HepG2 (cell line): ENCODE measurements at regions not wholly inside any gene's neighbourhood (a gene's known extent, or its start where the extent isn't known, plus 50 kb on each side); places are given as distances from the start of the nearest gene placed in this dataset.
A peak's percentile ranks its signal among the peaks of the same experiment; 100 is the strongest.
"Not testable (repeated sequence)": the region's sequence is repeated elsewhere in the genome, so short reads cannot be mapped to it uniquely, and the experiment has no call there.

Experiments used
- ATAC-seq: fragments of 200-7000 bp; cut with Tn5 transposase; 3 replicates; pipeline ENCODE4 v1.9.1; 2020; ENCODE audit warnings: mild to moderate bottlenecking, moderate library complexity
- BruUV-seq: library from RNA; stranded (reverse); fragments of 400-500 nt; replicated peaks from 2 replicates; lab custom pipeline; 2021; lab: Mats Ljungman, UMichigan
- CTCF ChIA-PET: fragments of 300-600 bp; formaldehyde crosslinking; extraction: SDS; loops from one replicate; lab custom pipeline; 2021; ENCODE audit warnings: low total read pairs, inconsistent platforms, low intra/inter-chr PET ratio; lab: Yijun Ruan, JAX
- POLR2A ChIA-PET: fragments of 350-600 bp; sonication (Branson Sonifier 250); formaldehyde crosslinking; loops from one replicate; lab custom pipeline; 2020; ENCODE audit warnings: antibody characterized with exemption, inconsistent platforms; lab: Yijun Ruan, JAX
- DNase-seq: peaks from one replicate; pipeline ENCODE4 v3.0.0-alpha.2; 2015; ENCODE audit warnings: low spot score
- FAIRE-seq: peaks from 3 replicates; lab custom pipeline; 2011; peaks lifted over from hg19 to GRCh38; lab: Jason Lieb, UNC
- H2AFZ ChIP-seq: one replicate; pipeline ENCODE4 v1.6.1; 2011; ENCODE audit warnings: low read length, inconsistent platforms
- H3K27ac ChIP-seq: fragments of 300-600 bp; 3 replicates; pipeline ENCODE4 v1.8.0; 2011; ENCODE audit warnings: mixed run types, mild to moderate bottlenecking, mixed read lengths, low read length, inconsistent platforms; ENCODE audit not compliant: insufficient read depth; ENCODE audit errors: extremely low read length
- H3K27me3 ChIP-seq, 2 experiments: fragments of 200-600 bp in 1 of 2; 2 replicates in 1 of 2; 3 replicates in 1 of 2; pipeline versions ENCODE4 v1.6.0 to v1.8.0; 2011; ENCODE audit warnings: low read length in 2 of 2, mild to moderate bottlenecking in 2 of 2, moderate library complexity in 2 of 2, inconsistent platforms in 1 of 2; ENCODE audit not compliant: insufficient read depth in 2 of 2, control insufficient read depth in 1 of 2
- H3K36me3 ChIP-seq, 2 experiments: fragments of 200-600 bp in 1 of 2; replicated peaks in 1 of 2; 2 replicates in 1 of 2; 3 replicates in 1 of 2; pipeline versions ENCODE4 v1.5.1 to v1.8.0; 2011; ENCODE audit warnings: low read length in 2 of 2, inconsistent platforms in 1 of 2; ENCODE audit not compliant: insufficient read depth in 2 of 2, control insufficient read depth in 1 of 2
- H3K4me1 ChIP-seq: 2 replicates; pipeline ENCODE4 v1.5.1; 2012; ENCODE audit warnings: low read length, inconsistent platforms; ENCODE audit not compliant: insufficient read depth
- H3K4me2 ChIP-seq: 2 replicates; pipeline ENCODE4 v1.6.0; 2011; ENCODE audit warnings: low read depth, low read length, inconsistent platforms
- H3K4me3 ChIP-seq, 3 experiments: fragments of 200-600 bp in 1 of 3; sonication (generic), shearing (Covaris generic) in 1 of 3; replicated peaks in 1 of 3; 2 replicates each; pipeline ENCODE4 v1.5.1; 2011 to 2016; ENCODE audit warnings: low read length in 3 of 3, inconsistent platforms in 2 of 3, low read depth in 2 of 3, mild to moderate bottlenecking in 2 of 3, control low read depth in 1 of 3, mixed read lengths in 1 of 3; ENCODE audit not compliant: insufficient read depth in 1 of 3
- H3K79me2 ChIP-seq: one replicate; pipeline ENCODE4 v1.6.1; 2011; ENCODE audit warnings: low read length, inconsistent platforms; ENCODE audit not compliant: insufficient read depth
- H3K9ac ChIP-seq: 2 replicates; pipeline ENCODE4 v1.6.0; 2011; ENCODE audit warnings: mild to moderate bottlenecking, low read depth, low read length, inconsistent platforms; ENCODE audit not compliant: insufficient read depth
- H3K9me3 ChIP-seq: 2 replicates; pipeline ENCODE4 v1.5.1; 2012; ENCODE audit warnings: mild to moderate bottlenecking, low read length
- H4K20me1 ChIP-seq: 2 replicates; pipeline ENCODE4 v1.6.0; 2011; ENCODE audit warnings: inconsistent platforms, mild to moderate bottlenecking, low read length, moderate library complexity; ENCODE audit not compliant: insufficient read depth
- BRD4 ChIP-seq: sonication (generic); formaldehyde crosslinking; IDR thresholded peaks from 2 replicates; pipeline ENCODE4 v1.4.0; 2020; ENCODE audit warnings: missing genetic modification reagents
- PITX1 ChIP-seq: sonication (generic); formaldehyde crosslinking; IDR thresholded peaks from 2 replicates; pipeline ENCODE4 v1.5.1; 2020; ENCODE audit warnings: mild to moderate bottlenecking, missing genetic modification reagents
- ZNF432 ChIP-seq: sonication (generic); formaldehyde crosslinking; IDR thresholded peaks from 2 replicates; pipeline ENCODE4 v1.5.0; 2020; ENCODE audit warnings: missing genetic modification reagents, mild to moderate bottlenecking, borderline replicate concordance
- ZNF550 ChIP-seq: sonication (generic); formaldehyde crosslinking; IDR thresholded peaks from 2 replicates; pipeline ENCODE4 v1.4.0; 2020; ENCODE audit warnings: mild to moderate bottlenecking, missing genetic modification reagents, borderline replicate concordance
- WGBS: methylation state at CpG from one replicate; pipeline ENCODE4 v1.1.6; 2017; ENCODE audit warnings: low lambda C conversion rate; 5-methylcytosine and 5-hydroxymethylcytosine counted together
- in situ Hi-C: cut with HindIII; loops from 2 replicates; pipeline ENCODE4 v1.10.0; 2017; ENCODE audit warnings: low pct_unique_long_range_greater_than_20kb; ENCODE audit not compliant: extremely low pct_ligation_motif_present
- intact Hi-C: fragments of 100-400 bp; cut with micrococcal nuclease; formaldehyde crosslinking; loops from one replicate; pipeline ENCODE4 v1.10.0; 2022; ENCODE audit not compliant: unreplicated experiment
- TF ChIP-seq, protein P1 (sequence below): sonication (generic); formaldehyde crosslinking; IDR thresholded peaks from 2 replicates; pipeline ENCODE4 v1.5.0; 2020; ENCODE audit warnings: mild to moderate bottlenecking, missing genetic modification reagents

DNA sequence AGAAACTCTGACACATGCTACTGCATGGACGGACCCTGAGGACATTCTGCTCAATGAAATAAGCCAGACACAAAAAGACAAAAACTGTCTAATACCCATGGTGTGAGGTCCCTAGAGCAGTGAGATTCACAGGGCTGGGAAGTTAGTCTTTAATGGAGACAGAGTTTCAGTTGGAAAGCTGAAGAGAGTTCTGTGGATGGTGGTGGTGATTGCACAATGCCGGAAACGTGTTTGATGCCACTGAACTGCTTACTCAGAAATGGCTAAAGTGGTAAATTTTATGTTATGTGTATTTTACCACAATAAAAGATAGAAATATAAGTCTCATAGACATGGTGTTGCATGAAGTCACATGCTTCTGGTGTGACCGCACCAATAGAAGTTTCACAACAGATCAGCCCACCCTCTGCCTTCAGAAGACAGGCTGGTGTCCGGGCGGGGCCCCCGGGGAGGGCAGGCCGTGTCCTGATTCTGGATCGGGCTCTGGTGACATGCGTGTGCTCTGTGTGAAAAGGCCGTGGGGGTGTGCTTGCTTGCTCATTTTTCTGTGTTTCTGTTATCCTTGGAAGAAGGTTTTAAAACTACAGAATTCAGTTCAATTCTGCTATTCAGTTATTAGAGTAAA is 108.5 kb upstream of the ZNF469 start:
- ATAC-seq, H3K4me1 ChIP-seq, in situ Hi-C loops, CTCF ChIA-PET, DNase-seq, H3K79me2 ChIP-seq, H3K27ac ChIP-seq, H2AFZ ChIP-seq, H3K9me3 ChIP-seq, H3K4me3 ChIP-seq, H4K20me1 ChIP-seq, BruUV-seq, H3K4me2 ChIP-seq, POLR2A ChIA-PET, H3K36me3 ChIP-seq, intact Hi-C loops, H3K9ac ChIP-seq: not testable (repeated sequence)
- peak; percentile 67 for FAIRE-seq
- peaks cover 0 to 13% of the 10 kb centered on the region in 2 experiments; a peak in 2 of 5 replicates for H3K27me3 ChIP-seq
- WGBS: 51% methylated on average over 11 of the region's 11 CpGs

DNA sequence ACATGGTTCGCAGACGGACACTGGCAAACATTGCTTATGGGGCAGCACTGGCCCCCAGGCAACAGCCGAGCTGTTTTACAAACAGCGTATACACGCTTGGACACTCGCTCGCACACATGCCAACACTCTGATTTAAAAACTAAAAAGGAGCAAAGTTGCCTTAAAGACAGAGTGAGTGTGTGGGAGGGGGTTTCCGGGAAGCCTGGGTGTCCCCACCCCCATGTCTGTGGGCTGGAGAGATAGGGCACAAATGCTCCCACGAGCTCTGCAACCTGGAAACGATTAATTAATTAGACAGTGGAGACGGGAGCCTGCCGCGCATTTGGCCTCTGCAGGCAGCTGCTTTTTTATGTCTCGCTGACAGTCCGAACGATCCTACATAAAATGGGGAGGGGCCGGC is 107.9 kb upstream of the ZNF469 start:
- no peak overlapping the region for H3K27ac ChIP-seq
- TF ChIP-seq ZNF432 (CRISPR knock-in tag): no peak
- no peak for TF ChIP-seq BRD4
- TF ChIP-seq, protein P1, sequence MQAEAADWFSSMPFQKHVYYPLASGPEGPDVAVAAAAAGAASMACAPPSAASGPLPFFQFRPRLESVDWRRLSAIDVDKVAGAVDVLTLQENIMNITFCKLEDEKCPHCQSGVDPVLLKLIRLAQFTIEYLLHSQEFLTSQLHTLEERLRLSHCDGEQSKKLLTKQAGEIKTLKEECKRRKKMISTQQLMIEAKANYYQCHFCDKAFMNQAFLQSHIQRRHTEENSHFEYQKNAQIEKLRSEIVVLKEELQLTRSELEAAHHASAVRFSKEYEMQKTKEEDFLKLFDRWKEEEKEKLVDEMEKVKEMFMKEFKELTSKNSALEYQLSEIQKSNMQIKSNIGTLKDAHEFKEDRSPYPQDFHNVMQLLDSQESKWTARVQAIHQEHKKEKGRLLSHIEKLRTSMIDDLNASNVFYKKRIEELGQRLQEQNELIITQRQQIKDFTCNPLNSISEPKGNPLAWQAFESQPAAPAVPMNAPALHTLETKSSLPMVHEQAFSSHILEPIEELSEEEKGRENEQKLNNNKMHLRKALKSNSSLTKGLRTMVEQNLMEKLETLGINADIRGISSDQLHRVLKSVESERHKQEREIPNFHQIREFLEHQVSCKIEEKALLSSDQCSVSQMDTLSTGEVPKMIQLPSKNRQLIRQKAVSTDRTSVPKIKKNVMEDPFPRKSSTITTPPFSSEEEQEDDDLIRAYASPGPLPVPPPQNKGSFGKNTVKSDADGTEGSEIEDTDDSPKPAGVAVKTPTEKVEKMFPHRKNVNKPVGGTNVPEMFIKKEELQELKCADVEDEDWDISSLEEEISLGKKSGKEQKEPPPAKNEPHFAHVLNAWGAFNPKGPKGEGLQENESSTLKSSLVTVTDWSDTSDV (CRISPR knock-in tag): no peak
- no peak for TF ChIP-seq PITX1
- TF ChIP-seq ZNF550 (CRISPR knock-in tag): no peak
- DNase-seq: no peak

DNA sequence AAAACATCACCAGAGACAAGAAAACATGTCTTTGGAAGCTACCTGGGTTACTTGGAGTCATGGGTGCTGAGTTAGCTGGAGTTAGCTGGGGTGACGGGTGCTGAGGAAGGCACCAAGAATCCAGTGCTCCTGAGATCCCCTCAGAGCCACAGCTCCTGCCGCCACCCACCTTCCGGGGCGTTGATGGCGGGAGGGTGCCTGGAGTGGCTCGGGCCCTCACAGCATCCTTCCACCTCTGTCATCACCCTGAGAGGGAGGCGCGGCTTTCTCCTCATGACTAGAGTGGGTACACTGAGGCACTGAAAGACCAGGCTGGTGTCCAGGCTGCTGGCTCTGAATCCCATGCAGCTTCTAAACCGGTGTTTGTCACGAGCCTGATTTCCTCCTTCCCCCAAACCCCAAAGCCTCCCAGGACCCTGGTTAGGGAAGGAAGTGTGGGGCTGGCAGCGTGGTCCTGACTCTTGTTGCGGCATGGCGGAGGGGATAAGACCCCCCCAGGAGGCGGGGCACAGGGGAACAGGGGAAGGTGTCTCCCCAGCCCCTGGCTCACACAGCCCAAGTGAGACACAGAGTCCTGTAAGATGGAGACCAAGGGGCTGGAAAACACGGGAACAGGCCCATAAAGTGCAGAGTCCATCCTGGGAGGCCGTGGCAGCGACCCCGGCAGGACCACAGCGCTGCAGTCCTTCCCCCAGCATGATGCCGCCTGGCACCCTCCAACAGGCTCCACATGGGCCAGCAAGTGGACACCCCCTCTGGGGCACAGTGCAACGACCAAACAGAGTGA is 107.2 kb upstream of the ZNF469 start:
- H3K27ac ChIP-seq, ATAC-seq, intact Hi-C loops, CTCF ChIA-PET, in situ Hi-C loops, H3K27me3 ChIP-seq, H3K4me3 ChIP-seq, H3K4me1 ChIP-seq, H3K36me3 ChIP-seq, H3K9ac ChIP-seq, BruUV-seq, H3K9me3 ChIP-seq, POLR2A ChIA-PET, FAIRE-seq, DNase-seq, H2AFZ ChIP-seq, H4K20me1 ChIP-seq, H3K79me2 ChIP-seq, H3K4me2 ChIP-seq: not testable (repeated sequence)
- 18% methylated on average over 10 of the region's 21 CpGs for WGBS

More for the DNA sequence above, 107.9 kb upstream of the ZNF469 start:
- in situ Hi-C loops (no loop called here), intact Hi-C loops (no loop called here)
- no peaks in the 10 kb centered on the region for H3K9me3 ChIP-seq
- ATAC-seq (no peak), FAIRE-seq (no peak)
- WGBS: 49% methylated on average over 17 of the region's 17 CpGs
- no peak overlapping the region for H2AFZ ChIP-seq
- BruUV-seq: no TSS peak
- H3K9ac ChIP-seq: no peak overlapping the region
- POLR2A ChIA-PET: no interaction called here
- H3K4me1 ChIP-seq: no peaks in the 10 kb centered on the region
- CTCF ChIA-PET: no interaction called here
- no peaks in the 10 kb centered on the region for H3K36me3 ChIP-seq
- no peak overlapping the region for H3K4me2 ChIP-seq
- peaks cover 0 to 10% of the 10 kb centered on the region in 2 experiments; a peak in 2 of 5 replicates for H3K27me3 ChIP-seq
- H4K20me1 ChIP-seq: no peaks in the 10 kb centered on the region
- H3K4me3 ChIP-seq: no peak overlapping the region
- no peaks in the 10 kb centered on the region for H3K79me2 ChIP-seq
